ENCODE measurements at regions not wholly inside any gene's neighbourhood (a gene's known extent, or its start where the extent isn't known, plus 50 kb on each side); places are given as distances from the start of the nearest gene placed in this dataset.

DNA sequence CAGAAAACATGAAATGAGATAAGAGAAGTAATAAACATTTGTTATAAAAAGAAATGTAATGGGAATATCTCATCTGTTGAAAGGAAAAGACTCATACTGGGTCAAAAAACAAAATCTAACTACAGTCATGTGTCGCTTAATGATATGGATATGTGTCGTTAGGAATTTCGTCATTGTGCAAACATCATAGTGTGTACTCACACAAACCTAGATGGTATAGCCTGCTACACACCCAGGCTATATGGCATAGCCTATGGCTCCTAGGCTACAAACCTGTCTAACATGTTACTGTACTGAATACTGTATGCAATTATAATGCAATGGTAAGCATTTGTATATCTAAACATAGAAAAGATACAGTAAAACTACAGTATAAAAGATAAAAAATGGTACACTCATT is 89.8 kb upstream of the ZC3H12C start:
- no peak overlapping the region for H3K4me3 ChIP-seq (ENCODE audit: low read depth, low read length)
- TF ChIP-seq POLR2A (IDR thresholded peaks at IDR 0.05; ENCODE audit: extremely low read depth, insufficient read length) (no peak), MYC (IDR thresholded peaks at IDR 0.05; ENCODE audit: low read depth, low read length) (no peak)
- TF ChIP-seq, protein P1, sequence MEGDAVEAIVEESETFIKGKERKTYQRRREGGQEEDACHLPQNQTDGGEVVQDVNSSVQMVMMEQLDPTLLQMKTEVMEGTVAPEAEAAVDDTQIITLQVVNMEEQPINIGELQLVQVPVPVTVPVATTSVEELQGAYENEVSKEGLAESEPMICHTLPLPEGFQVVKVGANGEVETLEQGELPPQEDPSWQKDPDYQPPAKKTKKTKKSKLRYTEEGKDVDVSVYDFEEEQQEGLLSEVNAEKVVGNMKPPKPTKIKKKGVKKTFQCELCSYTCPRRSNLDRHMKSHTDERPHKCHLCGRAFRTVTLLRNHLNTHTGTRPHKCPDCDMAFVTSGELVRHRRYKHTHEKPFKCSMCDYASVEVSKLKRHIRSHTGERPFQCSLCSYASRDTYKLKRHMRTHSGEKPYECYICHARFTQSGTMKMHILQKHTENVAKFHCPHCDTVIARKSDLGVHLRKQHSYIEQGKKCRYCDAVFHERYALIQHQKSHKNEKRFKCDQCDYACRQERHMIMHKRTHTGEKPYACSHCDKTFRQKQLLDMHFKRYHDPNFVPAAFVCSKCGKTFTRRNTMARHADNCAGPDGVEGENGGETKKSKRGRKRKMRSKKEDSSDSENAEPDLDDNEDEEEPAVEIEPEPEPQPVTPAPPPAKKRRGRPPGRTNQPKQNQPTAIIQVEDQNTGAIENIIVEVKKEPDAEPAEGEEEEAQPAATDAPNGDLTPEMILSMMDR (IDR thresholded peaks at IDR 0.05; ENCODE audit: low read depth, low read length) = no peak
- TF ChIP-seq, protein P2, sequence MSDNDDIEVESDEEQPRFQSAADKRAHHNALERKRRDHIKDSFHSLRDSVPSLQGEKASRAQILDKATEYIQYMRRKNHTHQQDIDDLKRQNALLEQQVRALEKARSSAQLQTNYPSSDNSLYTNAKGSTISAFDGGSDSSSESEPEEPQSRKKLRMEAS (IDR thresholded peaks at IDR 0.05; ENCODE audit: low read depth, low read length) = no peak
- DNase-seq (ENCODE audit: low read depth) = no peak

DNA sequence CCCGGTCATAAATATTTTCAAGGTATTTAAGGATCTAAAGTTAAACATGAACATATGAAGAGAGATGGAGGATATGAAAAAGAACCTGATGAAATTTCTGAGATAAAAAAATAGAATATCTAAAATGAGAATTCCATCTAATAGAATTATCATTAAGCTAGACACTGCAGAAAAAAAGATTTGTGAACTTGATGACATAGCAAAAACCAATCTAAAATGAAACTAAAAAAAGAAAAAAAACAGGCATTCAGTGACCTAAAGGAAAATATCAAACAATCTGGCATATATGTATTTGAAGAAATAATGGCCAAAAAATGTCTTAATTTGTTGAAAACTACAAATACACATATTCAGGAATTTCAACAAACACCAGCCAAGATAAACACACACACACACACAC is 81.6 kb upstream of the ZC3H12C start:
- no peak for DNase-seq (ENCODE audit: low read depth)
- H3K4me3 ChIP-seq (ENCODE audit: low read depth, low read length) = no peak overlapping the region
- TF ChIP-seq, protein P1 (IDR thresholded peaks at IDR 0.05; ENCODE audit: low read depth, low read length) = no peak
- TF ChIP-seq MYC (IDR thresholded peaks at IDR 0.05; ENCODE audit: low read depth, low read length) (no peak), POLR2A (IDR thresholded peaks at IDR 0.05; ENCODE audit: extremely low read depth, insufficient read length) (no peak)
- TF ChIP-seq, protein P2 (IDR thresholded peaks at IDR 0.05; ENCODE audit: low read depth, low read length) = no peak

DNA sequence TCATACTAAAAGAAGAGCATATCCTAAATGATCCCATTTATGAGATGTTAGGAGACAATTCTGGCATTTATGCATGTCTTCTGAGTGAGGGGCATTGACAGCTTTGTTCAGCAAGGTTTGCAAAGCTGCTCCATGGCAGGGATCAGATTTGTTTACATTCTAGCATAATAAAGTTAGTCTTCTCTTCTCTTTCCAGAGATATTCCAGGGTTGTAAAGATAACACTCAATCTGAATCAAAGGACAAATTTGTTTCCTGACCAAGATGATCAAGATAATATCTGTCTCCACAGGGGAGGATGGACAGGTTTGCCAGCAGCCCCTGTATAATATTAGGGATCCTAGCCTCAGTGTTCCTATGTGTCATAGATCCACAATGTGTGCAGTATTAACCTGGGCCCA is 77.5 kb upstream of the ZC3H12C start:
- no peak overlapping the region for H3K4me3 ChIP-seq (ENCODE audit: low read depth, low read length)
- no peak for DNase-seq (ENCODE audit: low read depth)
- TF ChIP-seq POLR2A (IDR thresholded peaks at IDR 0.05; ENCODE audit: extremely low read depth, insufficient read length) (no peak), MYC (IDR thresholded peaks at IDR 0.05; ENCODE audit: low read depth, low read length) (no peak)
- TF ChIP-seq, protein P2 (IDR thresholded peaks at IDR 0.05; ENCODE audit: low read depth, low read length) = no peak
- TF ChIP-seq, protein P1 (IDR thresholded peaks at IDR 0.05; ENCODE audit: low read depth, low read length) = no peak

DNA sequence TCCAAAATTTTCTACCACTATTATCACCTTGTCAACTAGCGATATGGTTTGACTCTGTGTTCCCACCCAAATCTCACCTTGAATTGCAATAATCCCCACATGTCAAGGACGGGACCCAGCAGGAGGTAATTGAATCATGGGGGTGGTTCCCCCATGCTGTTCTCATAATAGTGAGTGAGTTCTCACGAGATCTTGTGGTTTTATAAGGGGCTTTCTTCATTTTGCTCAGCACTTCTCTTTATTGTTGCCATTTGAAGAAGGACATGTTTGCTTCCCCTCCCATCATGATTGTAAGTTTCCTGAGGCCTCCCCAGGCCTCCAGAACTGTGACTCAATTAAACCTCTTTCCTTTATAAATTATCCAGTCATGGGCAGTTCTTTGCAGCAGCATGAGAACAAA is 73.5 kb upstream of the ZC3H12C start:
- TF ChIP-seq POLR2A (IDR thresholded peaks at IDR 0.05; ENCODE audit: extremely low read depth, insufficient read length) = no peak
- TF ChIP-seq, protein P2 (IDR thresholded peaks at IDR 0.05; ENCODE audit: low read depth, low read length) = no peak
- TF ChIP-seq, protein P1 (IDR thresholded peaks at IDR 0.05; ENCODE audit: low read depth, low read length) = no peak
- TF ChIP-seq MYC (IDR thresholded peaks at IDR 0.05; ENCODE audit: low read depth, low read length) = no peak
- DNase-seq (ENCODE audit: low read depth) = peak; percentile 6
- H3K4me3 ChIP-seq (ENCODE audit: low read depth, low read length) = no peak overlapping the region

DNA sequence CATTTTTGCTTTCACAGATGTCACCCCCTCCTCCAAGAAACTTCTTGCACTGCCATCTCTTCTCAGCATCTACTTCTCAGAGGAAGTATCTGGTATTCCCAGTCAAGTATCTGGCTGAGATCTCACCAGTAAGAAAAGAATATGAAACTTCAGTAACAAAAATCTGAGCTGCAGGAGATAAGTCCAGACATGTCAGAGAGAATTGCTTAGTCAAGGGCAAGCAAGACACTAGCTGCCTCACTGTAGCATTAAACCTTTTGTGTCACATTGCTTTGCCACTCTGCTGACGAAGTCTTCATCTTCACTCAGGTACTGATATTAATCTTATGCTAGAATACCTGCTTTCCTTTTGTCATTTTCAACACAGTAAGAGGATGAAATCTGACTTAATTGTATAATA is 70.6 kb upstream of the ZC3H12C start:
- TF ChIP-seq, protein P2 (IDR thresholded peaks at IDR 0.05; ENCODE audit: low read depth, low read length) = no peak
- no peak for TF ChIP-seq MYC (IDR thresholded peaks at IDR 0.05; ENCODE audit: low read depth, low read length)
- no peak for TF ChIP-seq POLR2A (IDR thresholded peaks at IDR 0.05; ENCODE audit: extremely low read depth, insufficient read length)
- TF ChIP-seq, protein P1 (IDR thresholded peaks at IDR 0.05; ENCODE audit: low read depth, low read length) = no peak
- H3K4me3 ChIP-seq (ENCODE audit: low read depth, low read length) = no peak overlapping the region
- no peak for DNase-seq (ENCODE audit: low read depth)

DNA sequence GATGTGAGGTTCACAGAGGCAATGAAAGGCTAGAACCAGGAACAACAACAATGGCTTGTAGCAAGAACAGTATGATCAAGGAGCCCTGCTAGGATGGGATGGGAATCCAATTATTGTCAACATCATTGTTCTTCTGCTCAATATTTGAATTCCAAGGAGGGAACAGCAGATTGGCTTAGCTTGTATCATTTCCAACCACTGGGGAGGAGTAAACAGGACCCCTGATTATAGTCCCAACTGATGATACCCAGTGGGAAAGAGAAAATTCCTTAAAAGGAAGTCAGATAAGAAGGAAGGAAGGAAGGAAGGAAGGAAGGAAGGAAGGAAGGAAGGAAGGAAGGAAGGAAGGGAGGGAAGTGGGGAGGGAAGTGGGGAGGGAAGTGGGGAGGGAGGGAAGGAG is 69.5 kb upstream of the ZC3H12C start:
- no peak overlapping the region for H3K4me3 ChIP-seq (ENCODE audit: low read depth, low read length)
- TF ChIP-seq, protein P2 (IDR thresholded peaks at IDR 0.05; ENCODE audit: low read depth, low read length) = no peak
- TF ChIP-seq, protein P1 (IDR thresholded peaks at IDR 0.05; ENCODE audit: low read depth, low read length) = no peak
- TF ChIP-seq POLR2A (IDR thresholded peaks at IDR 0.05; ENCODE audit: extremely low read depth, insufficient read length) (no peak), MYC (IDR thresholded peaks at IDR 0.05; ENCODE audit: low read depth, low read length) (no peak)
- no peak for DNase-seq (ENCODE audit: low read depth)
